Neural progenitor cell (in vitro differentiated cells): ENCODE measurements at regions not wholly inside any gene's neighbourhood (a gene's known extent, or its start where the extent isn't known, plus 50 kb on each side); places are given as distances from the start of the nearest gene placed in this dataset.

ENCODE experiments used
- EZH2 ChIP-seq: fragments of 200-600 bp; sonication (generic); IDR thresholded peaks from 2 replicates; pipeline ENCODE4 v1.6.1; 2017; ENCODE audit warnings: antibody characterized with exemption, mild to moderate bottlenecking, moderate library complexity
- TF ChIP-seq, protein P1 (sequence below): fragments of 200-600 bp; sonication (generic); IDR thresholded peaks from 2 replicates; pipeline ENCODE4 v1.5.1; 2017; ENCODE audit warnings: antibody characterized with exemption, mild to moderate bottlenecking

DNA sequence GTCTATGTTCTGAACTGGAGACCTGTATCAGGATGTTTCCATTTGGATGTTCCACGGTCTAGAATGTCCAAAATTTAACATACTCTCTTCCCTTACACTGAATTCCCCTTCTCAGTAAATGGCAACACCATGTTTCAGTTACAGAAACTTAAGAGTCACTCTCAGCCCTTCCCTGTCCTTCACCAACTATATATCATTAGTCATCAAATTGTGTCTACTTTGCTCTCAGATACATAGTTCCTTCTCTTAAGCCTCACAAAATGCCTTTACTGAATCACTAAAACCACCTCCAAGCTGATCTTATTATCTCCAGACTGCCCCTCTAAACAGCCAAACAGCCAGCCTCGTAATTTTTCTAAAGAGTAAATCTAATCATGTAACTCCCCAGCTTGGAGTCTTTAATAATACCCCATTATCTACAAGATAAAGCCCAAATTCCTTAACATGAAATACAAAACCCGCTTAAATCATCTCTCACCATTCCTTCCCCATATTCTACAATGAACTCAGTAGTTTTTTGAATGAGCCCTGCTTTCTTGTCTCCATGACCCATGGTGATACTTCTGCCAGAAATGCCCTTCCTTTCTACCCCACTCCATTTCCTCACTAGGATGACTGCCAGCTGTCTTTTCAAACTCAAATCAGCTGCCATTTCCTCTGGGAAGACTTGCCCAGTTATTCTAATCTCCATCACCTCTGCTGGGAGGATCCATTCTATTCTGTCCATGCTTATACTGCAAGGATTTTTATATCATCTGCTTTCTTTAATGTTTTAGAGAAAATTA lies 102.7 kb upstream of the ARHGAP42 start:
- TF ChIP-seq, protein P1, sequence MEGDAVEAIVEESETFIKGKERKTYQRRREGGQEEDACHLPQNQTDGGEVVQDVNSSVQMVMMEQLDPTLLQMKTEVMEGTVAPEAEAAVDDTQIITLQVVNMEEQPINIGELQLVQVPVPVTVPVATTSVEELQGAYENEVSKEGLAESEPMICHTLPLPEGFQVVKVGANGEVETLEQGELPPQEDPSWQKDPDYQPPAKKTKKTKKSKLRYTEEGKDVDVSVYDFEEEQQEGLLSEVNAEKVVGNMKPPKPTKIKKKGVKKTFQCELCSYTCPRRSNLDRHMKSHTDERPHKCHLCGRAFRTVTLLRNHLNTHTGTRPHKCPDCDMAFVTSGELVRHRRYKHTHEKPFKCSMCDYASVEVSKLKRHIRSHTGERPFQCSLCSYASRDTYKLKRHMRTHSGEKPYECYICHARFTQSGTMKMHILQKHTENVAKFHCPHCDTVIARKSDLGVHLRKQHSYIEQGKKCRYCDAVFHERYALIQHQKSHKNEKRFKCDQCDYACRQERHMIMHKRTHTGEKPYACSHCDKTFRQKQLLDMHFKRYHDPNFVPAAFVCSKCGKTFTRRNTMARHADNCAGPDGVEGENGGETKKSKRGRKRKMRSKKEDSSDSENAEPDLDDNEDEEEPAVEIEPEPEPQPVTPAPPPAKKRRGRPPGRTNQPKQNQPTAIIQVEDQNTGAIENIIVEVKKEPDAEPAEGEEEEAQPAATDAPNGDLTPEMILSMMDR: no peak
- no peak for TF ChIP-seq EZH2
